ENCODE measurements at regions not wholly inside any gene's neighbourhood (a gene's known extent, or its start where the extent isn't known, plus 50 kb on each side); places are given as distances from the start of the nearest gene placed in this dataset.
A peak's percentile ranks its signal among the peaks of the same experiment; 100 is the strongest.

- Histone ChIP-seq H3K4me1 (ENCODE audit: insufficient read depth, low read length) (no peaks in the 10 kb centered on the region), H3K27ac (ENCODE audit: low read length) (no peak overlapping the region), H3K4me3 (ENCODE audit: low read length) (no peak overlapping the region), H4K20me1 (ENCODE audit: low read length) (no peaks in the 10 kb centered on the region), H3K9me2 (replicated peaks; ENCODE audit: low read length) (no peaks in the 10 kb centered on the region), H3K27me3 (ENCODE audit: low read length) (no peaks in the 10 kb centered on the region), H3K79me2 (ENCODE audit: low read length) (no peaks in the 10 kb centered on the region), H3K4me2 (ENCODE audit: low read length) (no peak overlapping the region), H2AFZ (ENCODE audit: low read length) (no peak overlapping the region), H3K9me3 (ENCODE audit: low read length) (no peaks in the 10 kb centered on the region), H3K9ac (ENCODE audit: low read length) (no peak overlapping the region), H3K36me3 (ENCODE audit: low read depth, low read length) (no peaks in the 10 kb centered on the region), H3F3A (ENCODE audit: low read length, unreplicated experiment) (no peaks in the 10 kb centered on the region)
- TF ChIP-seq EZH2 (IDR thresholded peaks at IDR 0.05; ENCODE audit: low read length, unreplicated experiment) (no peak), CTCF (conservative IDR thresholded peaks at IDR 0.05; ENCODE audit: low read depth, low read length) (no peak), EZH2phosphoT487 (IDR thresholded peaks at IDR 0.05; ENCODE audit: borderline replicate concordance, low read length) (no peak)
- ChIA-PET CTCF (no interaction called here), POLR2A (ENCODE audit: unreplicated experiment) (no interaction called here)
- DNase-seq (no peak), ATAC-seq (no peak)
- BruUV-seq (replicated peaks): no TSS peak
- intact Hi-C loops (cut with micrococcal nuclease): no loop called here
These were observed 1775.8 kb upstream of the MIR17HG start for GRCh38 chr13:89571676-89572075.

- TF ChIP-seq CTCF (conservative IDR thresholded peaks at IDR 0.05; ENCODE audit: low read depth, low read length) (no peak), EZH2 (IDR thresholded peaks at IDR 0.05; ENCODE audit: low read length, unreplicated experiment) (no peak), EZH2phosphoT487 (IDR thresholded peaks at IDR 0.05; ENCODE audit: borderline replicate concordance, low read length) (no peak)
- Histone ChIP-seq H3K4me3 (ENCODE audit: low read length) (no peak overlapping the region), H4K20me1 (ENCODE audit: low read length) (no peaks in the 10 kb centered on the region), H3K9me2 (replicated peaks; ENCODE audit: low read length) (no peaks in the 10 kb centered on the region), H3K27ac (ENCODE audit: low read length) (no peak overlapping the region), H3K9me3 (ENCODE audit: low read length) (no peaks in the 10 kb centered on the region), H3K4me1 (ENCODE audit: insufficient read depth, low read length) (no peaks in the 10 kb centered on the region), H3K79me2 (ENCODE audit: low read length) (no peaks in the 10 kb centered on the region), H2AFZ (ENCODE audit: low read length) (no peak overlapping the region), H3F3A (ENCODE audit: low read length, unreplicated experiment) (no peaks in the 10 kb centered on the region), H3K4me2 (ENCODE audit: low read length) (no peak overlapping the region), H3K9ac (ENCODE audit: low read length) (no peak overlapping the region), H3K27me3 (ENCODE audit: low read length) (no peaks in the 10 kb centered on the region), H3K36me3 (ENCODE audit: low read depth, low read length) (no peaks in the 10 kb centered on the region)
- intact Hi-C loops (cut with micrococcal nuclease): no loop called here
- BruUV-seq (replicated peaks): no TSS peak
- ATAC-seq (no peak), DNase-seq (no peak)
- CTCF ChIA-PET: no interaction called here
- POLR2A ChIA-PET (ENCODE audit: unreplicated experiment): no interaction called here
These were observed 1773.4 kb upstream of the MIR17HG start for GRCh38 chr13:89574077-89574476.

DNA sequence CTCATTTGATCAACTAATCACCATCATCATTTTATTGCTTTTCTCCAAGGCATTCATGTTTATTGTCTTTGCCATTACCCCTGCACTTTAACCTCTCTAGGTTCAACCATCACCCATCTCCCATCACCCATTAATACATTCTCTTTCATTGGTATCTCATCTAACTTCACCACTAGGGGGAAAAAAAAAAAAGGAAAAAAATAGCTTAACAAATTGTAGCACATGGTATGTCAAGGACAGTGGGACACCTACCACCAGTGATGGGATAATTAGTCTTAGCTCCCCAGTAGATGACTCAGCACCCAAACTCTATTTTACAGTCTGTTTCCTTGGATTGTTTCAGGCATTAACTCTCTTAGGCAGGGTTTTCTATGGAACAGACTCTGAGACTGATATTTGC lies 1770.2 kb upstream of the MIR17HG start:
- no peak for ATAC-seq
- no peak overlapping the region for H3K4me3 ChIP-seq (ENCODE audit: low read length)
- TF ChIP-seq EZH2phosphoT487 (IDR thresholded peaks at IDR 0.05; ENCODE audit: borderline replicate concordance, low read length): no peak
- no peak; the same call in 1 of the 2 replicates for TF ChIP-seq CTCF (conservative IDR thresholded peaks at IDR 0.05; ENCODE audit: low read depth, low read length)
- TF ChIP-seq EZH2 (IDR thresholded peaks at IDR 0.05; ENCODE audit: low read length, unreplicated experiment): no peak
- peak; percentile 1 for DNase-seq
- H3K9ac ChIP-seq (ENCODE audit: low read length): no peak overlapping the region
- no peaks in the 10 kb centered on the region for H4K20me1 ChIP-seq (ENCODE audit: low read length)
- H3F3A ChIP-seq (ENCODE audit: low read length, unreplicated experiment): no peaks in the 10 kb centered on the region
- H3K4me2 ChIP-seq (ENCODE audit: low read length): no peak overlapping the region
- no peak overlapping the region for H3K27ac ChIP-seq (ENCODE audit: low read length)
- H3K27me3 ChIP-seq (ENCODE audit: low read length): no peaks in the 10 kb centered on the region
- no peaks in the 10 kb centered on the region for H3K79me2 ChIP-seq (ENCODE audit: low read length)
- H3K9me2 ChIP-seq (replicated peaks; ENCODE audit: low read length): no peaks in the 10 kb centered on the region
- intact Hi-C loops (cut with micrococcal nuclease): loop anchor here (5.0 kb wide), 1 partner anchor 350 kb away; no protein-coding TSS in a partner anchor
- no peaks in the 10 kb centered on the region for H3K4me1 ChIP-seq (ENCODE audit: insufficient read depth, low read length)
- POLR2A ChIA-PET (ENCODE audit: unreplicated experiment): no interaction called here
- no peaks in the 10 kb centered on the region for H3K36me3 ChIP-seq (ENCODE audit: low read depth, low read length)
- no TSS peak for BruUV-seq (replicated peaks)
- CTCF ChIA-PET: interaction anchor here (0.6 kb wide), 1 partner anchor 23 kb away, joined by 5 read pairs; no protein-coding TSS in a partner anchor
- no peaks in the 10 kb centered on the region for H3K9me3 ChIP-seq (ENCODE audit: low read length)
- H2AFZ ChIP-seq (ENCODE audit: low read length): no peak overlapping the region
